ENCODE measurements at regions not wholly inside any gene's neighbourhood (a gene's known extent, or its start where the extent isn't known, plus 50 kb on each side); places are given as distances from the start of the nearest gene placed in this dataset.

GRCh38 chr7:156080596-156080995, 268.3 kb upstream of the SHH start:
- no peak overlapping the region for H3K4me3 ChIP-seq (ENCODE audit: control insufficient read depth, low read depth, low read length)
- DNase-seq (ENCODE audit: low read depth): no peak
- no peak for TF ChIP-seq CTCF (conservative IDR thresholded peaks at IDR 0.05; ENCODE audit: control insufficient read depth, insufficient read depth, low read depth, low read length)

- H3K4me3 ChIP-seq (ENCODE audit: control insufficient read depth, low read depth, low read length): no peak overlapping the region
- TF ChIP-seq CTCF (conservative IDR thresholded peaks at IDR 0.05; ENCODE audit: control insufficient read depth, insufficient read depth, low read depth, low read length): no peak
- DNase-seq (ENCODE audit: low read depth): no peak
Observed at GRCh38 chr7:156080046-156080445, 267.8 kb upstream of the SHH start.

- no peak overlapping the region for H3K4me3 ChIP-seq (ENCODE audit: control insufficient read depth, low read depth, low read length)
- no peak for DNase-seq (ENCODE audit: low read depth)
- no peak for TF ChIP-seq CTCF (conservative IDR thresholded peaks at IDR 0.05; ENCODE audit: control insufficient read depth, insufficient read depth, low read depth, low read length)
Observed at GRCh38 chr7:156079156-156079555, 266.9 kb upstream of the SHH start.

GRCh38 chr7:156074982-156075615, 262.8 kb upstream of the SHH start:
- no peak overlapping the region for H3K4me3 ChIP-seq (ENCODE audit: control insufficient read depth, low read depth, low read length)
- no peak for DNase-seq (ENCODE audit: low read depth)
- no peak for TF ChIP-seq CTCF (conservative IDR thresholded peaks at IDR 0.05; ENCODE audit: control insufficient read depth, insufficient read depth, low read depth, low read length)

GRCh38 chr7:156074084-156074483, 261.8 kb upstream of the SHH start:
- H3K4me3 ChIP-seq (ENCODE audit: control insufficient read depth, low read depth, low read length): no peak overlapping the region
- no peak for TF ChIP-seq CTCF (conservative IDR thresholded peaks at IDR 0.05; ENCODE audit: control insufficient read depth, insufficient read depth, low read depth, low read length)
- no peak for DNase-seq (ENCODE audit: low read depth)

GRCh38 chr7:156073366-156074052, 261.2 kb upstream of the SHH start:
- no peak for DNase-seq (ENCODE audit: low read depth)
- no peak overlapping the region for H3K4me3 ChIP-seq (ENCODE audit: control insufficient read depth, low read depth, low read length)
- TF ChIP-seq CTCF (conservative IDR thresholded peaks at IDR 0.05; ENCODE audit: control insufficient read depth, insufficient read depth, low read depth, low read length): no peak
